Mucosa of stomach (tissue), 1 donor: ENCODE measurements at regions not wholly inside any gene's neighbourhood (a gene's known extent, or its start where the extent isn't known, plus 50 kb on each side); places are given as distances from the start of the nearest gene placed in this dataset.
A peak's percentile ranks its signal among the peaks of the same experiment; 100 is the strongest.

ENCODE experiments used
- H3K27me3 ChIP-seq: one replicate; pipeline ENCODE4 v1.7.0; 2013; ENCODE audit warnings: mild to moderate bottlenecking, low read length; ENCODE audit not compliant: control insufficient read depth, insufficient read depth
- H3K36me3 ChIP-seq: one replicate; pipeline ENCODE4 v1.7.0; 2013; ENCODE audit warnings: low read length; ENCODE audit not compliant: control insufficient read depth, insufficient read depth
- H3K4me1 ChIP-seq: one replicate; pipeline ENCODE4 v1.7.0; 2013; ENCODE audit warnings: mild to moderate bottlenecking, low read length; ENCODE audit not compliant: control insufficient read depth, insufficient read depth
- H3K4me3 ChIP-seq: one replicate; pipeline ENCODE4 v1.7.0; 2013; ENCODE audit warnings: low read length
- H3K9ac ChIP-seq: one replicate; pipeline ENCODE4 v1.7.0; 2013; ENCODE audit warnings: mild to moderate bottlenecking, low read length, moderate library complexity
- H3K9me3 ChIP-seq: one replicate; pipeline ENCODE4 v1.7.0; 2013; ENCODE audit warnings: mild to moderate bottlenecking, low read length, moderate library complexity; ENCODE audit not compliant: control insufficient read depth
- donor health status: Pancreatic carcinoma.

DNA sequence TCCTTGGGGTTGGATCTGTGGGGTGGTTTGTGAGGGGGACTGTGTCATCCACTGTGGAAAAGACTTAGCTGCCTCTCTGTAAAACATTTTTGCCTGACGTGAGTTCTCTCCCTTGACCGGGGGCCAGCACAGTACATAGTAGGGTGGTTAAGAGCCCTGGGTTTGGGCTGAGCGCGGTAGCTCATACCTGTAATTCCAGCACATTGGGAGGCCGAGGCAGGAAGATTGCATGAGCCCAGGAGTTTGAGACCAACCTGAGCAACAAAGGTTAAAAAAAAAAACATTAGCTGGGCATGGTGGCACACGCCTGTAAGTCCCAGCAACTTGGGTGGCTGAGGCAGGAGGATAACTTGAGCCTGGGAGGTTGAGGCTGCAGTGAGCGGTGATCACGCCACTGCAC is 74.7 kb upstream of the WNT7B start:
- Histone ChIP-seq H3K4me1 (peaks cover 80% of the 10 kb centered on the region), H3K4me3 (no peak overlapping the region), H3K9ac (peak overlapping the region; percentile 78), H3K9me3 (no peaks in the 10 kb centered on the region), H3K36me3 (no peaks in the 10 kb centered on the region), H3K27me3 (no peaks in the 10 kb centered on the region)

- peaks cover 80% of the 10 kb centered on the region for H3K4me1 ChIP-seq
- no peaks in the 10 kb centered on the region for H3K9me3 ChIP-seq
- H3K36me3 ChIP-seq = no peaks in the 10 kb centered on the region
- no peaks in the 10 kb centered on the region for H3K27me3 ChIP-seq
- peak overlapping the region; percentile 78 for H3K9ac ChIP-seq
- H3K4me3 ChIP-seq = peak overlapping the region; percentile 26
Measured at GRCh38 chr22:46052331-46052771, 75.4 kb upstream of the WNT7B start.

GRCh38 chr22:46052801-46053562 is 76.0 kb upstream of the WNT7B start:
- Histone ChIP-seq H3K27me3 (no peaks in the 10 kb centered on the region), H3K9me3 (no peaks in the 10 kb centered on the region), H3K9ac (peak overlapping the region; percentile 78), H3K4me3 (peak overlapping the region; percentile 26), H3K4me1 (peaks cover 80% of the 10 kb centered on the region), H3K36me3 (no peaks in the 10 kb centered on the region)

DNA sequence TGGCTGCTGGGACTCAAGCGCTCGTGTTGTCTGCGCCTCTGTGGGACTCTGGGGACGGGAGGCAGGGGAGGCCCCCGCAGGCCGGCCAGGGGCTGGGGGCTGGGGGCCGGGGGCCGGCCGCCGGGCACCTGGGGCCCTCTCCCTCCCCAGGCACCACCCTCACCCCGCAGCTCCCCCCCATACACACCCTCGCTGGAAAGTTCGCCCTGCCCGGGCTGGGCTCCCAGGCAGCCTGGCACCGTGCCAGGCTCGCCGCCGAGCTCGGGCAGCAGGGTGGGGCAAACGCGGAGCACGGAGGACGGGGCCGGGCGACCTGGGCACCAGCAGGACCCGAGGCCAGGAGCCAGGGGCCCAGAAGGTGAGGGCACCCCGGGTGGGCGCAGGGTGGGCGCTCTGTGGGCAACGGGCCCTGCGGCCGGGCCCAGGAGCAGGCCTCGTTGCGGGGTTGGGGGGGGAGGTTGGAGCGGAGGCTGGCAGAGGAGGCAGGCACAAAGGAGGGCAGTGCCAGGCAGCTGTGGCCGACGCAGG is 76.7 kb upstream of the WNT7B start:
- Histone ChIP-seq H3K9ac (peak overlapping the region; percentile 83), H3K4me3 (peak overlapping the region; percentile 48), H3K36me3 (no peaks in the 10 kb centered on the region), H3K9me3 (no peaks in the 10 kb centered on the region), H3K4me1 (peaks cover 79% of the 10 kb centered on the region), H3K27me3 (no peaks in the 10 kb centered on the region)

- Histone ChIP-seq H3K4me3 (peak overlapping the region; percentile 64), H3K27me3 (no peaks in the 10 kb centered on the region), H3K9me3 (no peaks in the 10 kb centered on the region), H3K9ac (peak overlapping the region; percentile 83), H3K4me1 (peaks cover 81% of the 10 kb centered on the region), H3K36me3 (peaks cover 3% of the 10 kb centered on the region)
Measured at GRCh38 chr22:46054091-46055073, 77.4 kb upstream of the WNT7B start.

DNA sequence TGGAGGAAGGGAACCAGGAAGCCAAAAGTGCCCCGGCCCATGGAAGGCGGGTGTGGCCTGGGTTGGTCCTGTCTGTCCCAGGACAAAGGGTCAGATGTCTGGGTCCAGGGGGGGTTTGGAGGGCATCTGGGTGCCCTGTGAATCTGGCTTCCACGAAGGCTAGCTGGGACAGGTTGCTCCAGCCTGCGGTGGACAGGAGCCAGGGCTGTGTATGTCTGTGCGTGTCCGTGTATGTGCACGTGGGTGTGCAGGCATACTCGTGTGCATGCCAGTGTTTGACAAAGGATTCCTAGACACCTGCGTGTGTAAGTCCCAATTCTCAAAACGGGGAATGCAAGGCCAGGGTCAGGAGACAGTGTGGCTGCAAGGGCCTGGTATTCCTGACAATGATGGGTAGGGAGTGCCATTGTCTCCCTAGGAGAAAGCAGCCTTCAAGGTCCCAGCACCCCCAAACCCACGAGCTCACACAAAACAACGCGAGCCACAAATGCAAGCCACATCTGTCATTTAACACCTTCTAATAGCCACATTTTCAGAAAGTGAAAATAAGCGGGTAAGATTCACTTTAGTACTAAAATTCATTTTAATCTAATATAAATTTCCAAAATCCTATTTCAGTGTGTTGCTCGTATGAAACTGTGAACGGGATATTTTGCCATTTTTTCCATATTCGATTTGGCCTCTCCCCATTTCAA is 78.4 kb upstream of the WNT7B start:
- no peaks in the 10 kb centered on the region for H3K27me3 ChIP-seq
- H3K4me3 ChIP-seq = peak overlapping the region; percentile 71
- H3K9me3 ChIP-seq = no peaks in the 10 kb centered on the region
- peaks cover 3% of the 10 kb centered on the region for H3K36me3 ChIP-seq
- H3K4me1 ChIP-seq = peaks cover 76% of the 10 kb centered on the region
- peak overlapping the region; percentile 80 for H3K9ac ChIP-seq

- Histone ChIP-seq H3K9me3 (no peaks in the 10 kb centered on the region), H3K27me3 (no peaks in the 10 kb centered on the region), H3K9ac (peak overlapping the region; percentile 80), H3K4me3 (peak overlapping the region; percentile 71), H3K4me1 (peaks cover 77% of the 10 kb centered on the region), H3K36me3 (peaks cover 3% of the 10 kb centered on the region)
Measured at GRCh38 chr22:46055911-46056545, 79.1 kb upstream of the WNT7B start.

- H3K9me3 ChIP-seq = no peaks in the 10 kb centered on the region
- peaks cover 73% of the 10 kb centered on the region for H3K4me1 ChIP-seq
- peak overlapping the region; percentile 80 for H3K9ac ChIP-seq
- no peak overlapping the region for H3K4me3 ChIP-seq
- no peaks in the 10 kb centered on the region for H3K27me3 ChIP-seq
- peaks cover 3% of the 10 kb centered on the region for H3K36me3 ChIP-seq
Measured at GRCh38 chr22:46056546-46057245, 79.7 kb upstream of the WNT7B start.

- H3K36me3 ChIP-seq = peaks cover 3% of the 10 kb centered on the region
- no peaks in the 10 kb centered on the region for H3K27me3 ChIP-seq
- peak overlapping the region; percentile 80 for H3K9ac ChIP-seq
- no peaks in the 10 kb centered on the region for H3K9me3 ChIP-seq
- H3K4me3 ChIP-seq = no peak overlapping the region
- H3K4me1 ChIP-seq = peaks cover 71% of the 10 kb centered on the region
Measured at GRCh38 chr22:46057246-46058090, 80.5 kb upstream of the WNT7B start.

GRCh38 chr22:46058091-46058420 is 81.1 kb upstream of the WNT7B start:
- no peaks in the 10 kb centered on the region for H3K9me3 ChIP-seq
- H3K36me3 ChIP-seq = peaks cover 3% of the 10 kb centered on the region
- peak overlapping the region; percentile 80 for H3K9ac ChIP-seq
- H3K27me3 ChIP-seq = no peaks in the 10 kb centered on the region
- H3K4me1 ChIP-seq = peaks cover 71% of the 10 kb centered on the region
- H3K4me3 ChIP-seq = no peak overlapping the region
